SK-N-SH (cell line): ENCODE measurements at regions not wholly inside any gene's neighbourhood (a gene's known extent, or its start where the extent isn't known, plus 50 kb on each side); places are given as distances from the start of the nearest gene placed in this dataset.

ENCODE experiments used
- CTCF ChIA-PET: fragments of 300-600, 350-600 bp; formaldehyde crosslinking; extraction: SDS; loops from one replicate; lab custom pipeline; 2021; lab: Yijun Ruan, JAX
- POLR2A ChIA-PET: fragments of 350-600 bp; sonication (Branson Sonifier 250); formaldehyde crosslinking; extraction: SDS; loops from one replicate; lab custom pipeline; 2020; ENCODE audit warnings: antibody characterized with exemption, inconsistent platforms; lab: Yijun Ruan, JAX
- DNase-seq: peaks from one replicate; pipeline ENCODE4 v3.0.0; 2012
- H2AFZ ChIP-seq: fragments of 200-600 bp; sonication (generic); 2 replicates; pipeline ENCODE4 v1.8.1; 2016; ENCODE audit warnings: antibody characterized with exemption, mild to moderate bottlenecking, low read depth
- H3F3A ChIP-seq: fragments of 200-600 bp; sonication (generic); replicated peaks from 2 replicates; pipeline ENCODE3; 2016; ENCODE audit warnings: antibody characterized with exemption, mild to moderate bottlenecking; ENCODE audit not compliant: insufficient read depth
- H3K27ac ChIP-seq, 2 experiments: fragments of 200-500 bp in 1 of 2; fragments of 200-600 bp in 1 of 2; sonication (Bioruptor generic) in 1 of 2; sonication (generic), shearing (Covaris generic) in 1 of 2; 2 replicates each; pipeline versions ENCODE4 v1.5.1 to v1.6.1; 2014 to 2016; ENCODE audit warnings: low read depth in 2 of 2, inconsistent platforms in 1 of 2, low read length in 1 of 2, mild to moderate bottlenecking in 1 of 2, mixed read lengths in 1 of 2
- H3K27me3 ChIP-seq: fragments of 200-600 bp; sonication (generic), shearing (Covaris generic); 2 replicates; pipeline ENCODE4 v1.6.1; 2016; ENCODE audit warnings: mixed run types; ENCODE audit not compliant: insufficient read depth
- H3K36me3 ChIP-seq, 2 experiments: fragments of 200-500 bp in 1 of 2; fragments of 200-600 bp in 1 of 2; sonication (Bioruptor generic) in 1 of 2; sonication (generic) in 1 of 2; replicated peaks in 1 of 2; 2 replicates each; pipeline versions ENCODE3 to v1.5.1; 2014 to 2016; ENCODE audit warnings: low read length in 1 of 2, mild to moderate bottlenecking in 1 of 2; ENCODE audit not compliant: insufficient read depth in 2 of 2, control insufficient read depth in 1 of 2
- H3K4me1 ChIP-seq, 2 experiments: fragments of 200-500 bp in 1 of 2; fragments of 200-600 bp in 1 of 2; sonication (Bioruptor generic) in 1 of 2; sonication (generic), shearing (Covaris generic) in 1 of 2; 2 replicates each; pipeline versions ENCODE4 v1.5.1 to v1.6.1; 2014 to 2016; ENCODE audit warnings: low read depth in 1 of 2, low read length in 1 of 2, mixed run types in 1 of 2; ENCODE audit not compliant: insufficient read depth in 2 of 2, control insufficient read depth in 1 of 2
- H3K4me2 ChIP-seq: fragments of 200-600 bp; sonication (generic), shearing (Covaris generic); 2 replicates; pipeline ENCODE4 v1.6.1; 2017; ENCODE audit warnings: mixed run types
- H3K4me3 ChIP-seq, 2 experiments: fragments of 200-500 bp in 1 of 2; fragments of 200-600 bp in 1 of 2; sonication (Bioruptor generic) in 1 of 2; sonication (generic), shearing (Covaris generic) in 1 of 2; 2 replicates each; pipeline versions ENCODE4 v1.5.1 to v1.8.1; 2014 to 2016; ENCODE audit warnings: low read depth in 2 of 2, inconsistent platforms in 1 of 2, low read length in 1 of 2, mild to moderate bottlenecking in 1 of 2, mixed read lengths in 1 of 2, moderate library complexity in 1 of 2
- H3K79me2 ChIP-seq: fragments of 200-600 bp; sonication (generic); 2 replicates; pipeline ENCODE4 v1.8.1; 2017; ENCODE audit warnings: mild to moderate bottlenecking; ENCODE audit not compliant: insufficient read depth
- H3K9ac ChIP-seq: fragments of 200-600 bp; sonication (generic); 2 replicates; pipeline ENCODE4 v1.6.1; 2017; ENCODE audit warnings: mixed run types
- H3K9me2 ChIP-seq: fragments of 200-600 bp; sonication (generic); 2 replicates; pipeline ENCODE4 v1.6.1; 2017; ENCODE audit warnings: mixed run types
- H3K9me3 ChIP-seq: fragments of 200-600 bp; sonication (generic); 2 replicates; pipeline ENCODE4 v1.6.1; 2017; ENCODE audit warnings: mixed run types, mild to moderate bottlenecking, moderate library complexity
- H4K20me1 ChIP-seq: fragments of 200-600 bp; sonication (generic); 2 replicates; pipeline ENCODE4 v1.6.1; 2017; ENCODE audit warnings: mild to moderate bottlenecking, mixed run types; ENCODE audit not compliant: insufficient read depth
- GATA2 ChIP-seq: sonication (generic); formaldehyde crosslinking; IDR thresholded peaks from 2 replicates; pipeline ENCODE4 v1.5.0; 2020; ENCODE audit warnings: mild to moderate bottlenecking, missing genetic modification reagents
- JUND ChIP-seq: IDR thresholded peaks from 2 replicates; pipeline ENCODE4 v1.4.0; 2012
- MEF2A ChIP-seq: IDR thresholded peaks from 2 replicates; pipeline ENCODE4 v1.4.0; 2012; ENCODE audit warnings: low read depth, borderline replicate concordance
- MXI1 ChIP-seq: IDR thresholded peaks from 2 replicates; pipeline ENCODE4 v1.6.1; 2012; ENCODE audit warnings: mild to moderate bottlenecking, low read depth, low read length, improper control_type of control experiment
- RAD21 ChIP-seq: IDR thresholded peaks from 2 replicates; pipeline ENCODE4 v1.6.1; 2012; ENCODE audit warnings: mild to moderate bottlenecking, low read length
- SIN3A ChIP-seq: IDR thresholded peaks from 2 replicates; pipeline ENCODE4 v1.6.1; 2012; ENCODE audit warnings: low read depth, mild to moderate bottlenecking, low read length, moderate library complexity, borderline replicate concordance
- TEAD4 ChIP-seq: IDR thresholded peaks from 2 replicates; pipeline ENCODE4 v1.4.0; 2012; ENCODE audit warnings: mild to moderate bottlenecking, borderline replicate concordance; ENCODE audit not compliant: insufficient read depth
- YY1 ChIP-seq: IDR thresholded peaks from 2 replicates; pipeline ENCODE4 v1.4.0; 2012; ENCODE audit warnings: low read depth, mild to moderate bottlenecking
- WGBS: methylation state at CpG from one replicate; pipeline ENCODE4 v1.1.6; 2017; ENCODE audit warnings: low lambda C conversion rate; 5-methylcytosine and 5-hydroxymethylcytosine counted together
- TF ChIP-seq, protein P1 (sequence below): IDR thresholded peaks from 2 replicates; pipeline ENCODE4 v1.4.0; 2012; ENCODE audit warnings: low read depth, borderline replicate concordance
- TF ChIP-seq, protein P2 (sequence below): IDR thresholded peaks from 2 replicates; pipeline ENCODE4 v1.6.1; 2012; ENCODE audit warnings: mild to moderate bottlenecking, low read depth, low read length, moderate library complexity
- TF ChIP-seq, protein P3 (sequence below): fragments of 150-350 bp; IDR thresholded peaks from 2 replicates; pipeline ENCODE4 v1.6.1; 2017; ENCODE audit warnings: antibody characterized with exemption, low read length, low read depth, borderline replicate concordance

DNA sequence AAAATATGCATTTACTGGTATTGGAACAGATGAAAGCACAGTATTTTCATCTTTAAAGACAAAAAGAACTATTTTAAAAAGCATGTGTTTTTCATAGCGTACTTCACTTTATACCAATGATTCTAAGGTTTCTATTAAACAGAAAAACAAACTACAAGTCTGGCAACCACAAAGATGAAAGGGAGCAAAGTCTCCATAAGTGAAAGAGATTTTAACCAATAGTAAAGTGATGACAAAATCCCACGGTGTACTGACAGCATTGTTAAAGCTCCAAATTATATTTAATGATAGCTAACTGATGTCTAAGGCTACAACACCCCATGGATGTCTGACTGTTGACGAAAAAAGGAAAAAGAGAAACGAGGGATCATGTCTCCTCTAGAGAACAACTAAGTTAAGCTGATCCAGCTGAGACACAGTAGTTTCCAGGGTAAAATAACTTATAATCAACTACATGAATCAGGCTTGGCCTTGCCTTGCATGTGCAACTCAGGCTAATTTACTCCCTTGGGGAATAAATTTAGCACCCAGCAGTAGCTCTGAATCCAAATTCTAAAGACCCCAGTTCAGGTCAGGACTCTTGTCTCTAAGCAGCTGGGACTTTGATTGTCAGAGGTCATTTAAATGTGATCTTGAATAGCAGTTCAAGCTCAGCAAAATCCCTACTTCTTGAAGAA lies 56.0 kb upstream of the TAB2 start:
- WGBS = 65% methylated on average over 4 of the region's 4 CpGs
- Histone ChIP-seq H3K79me2 (no peaks in the 10 kb centered on the region), H3K9me3 (no peaks in the 10 kb centered on the region), H3K4me3 (no peak overlapping the region), H3K4me2 (no peak overlapping the region), H3K27ac (no peak overlapping the region), H3K4me1 (no peaks in the 10 kb centered on the region; a peak in 1 of 4 replicates), H3K36me3 (no peaks in the 10 kb centered on the region), H3K9me2 (no peaks in the 10 kb centered on the region), H2AFZ (no peak overlapping the region), H4K20me1 (no peaks in the 10 kb centered on the region), H3F3A (no peaks in the 10 kb centered on the region), H3K27me3 (no peaks in the 10 kb centered on the region), H3K9ac (no peak overlapping the region)
- TF ChIP-seq MEF2A (no peak), TEAD4 (no peak), JUND (no peak), RAD21 (no peak), GATA2 (CRISPR knock-in tag) (no peak), YY1 (no peak), MXI1 (no peak), SIN3A (no peak)
- TF ChIP-seq, protein P1, sequence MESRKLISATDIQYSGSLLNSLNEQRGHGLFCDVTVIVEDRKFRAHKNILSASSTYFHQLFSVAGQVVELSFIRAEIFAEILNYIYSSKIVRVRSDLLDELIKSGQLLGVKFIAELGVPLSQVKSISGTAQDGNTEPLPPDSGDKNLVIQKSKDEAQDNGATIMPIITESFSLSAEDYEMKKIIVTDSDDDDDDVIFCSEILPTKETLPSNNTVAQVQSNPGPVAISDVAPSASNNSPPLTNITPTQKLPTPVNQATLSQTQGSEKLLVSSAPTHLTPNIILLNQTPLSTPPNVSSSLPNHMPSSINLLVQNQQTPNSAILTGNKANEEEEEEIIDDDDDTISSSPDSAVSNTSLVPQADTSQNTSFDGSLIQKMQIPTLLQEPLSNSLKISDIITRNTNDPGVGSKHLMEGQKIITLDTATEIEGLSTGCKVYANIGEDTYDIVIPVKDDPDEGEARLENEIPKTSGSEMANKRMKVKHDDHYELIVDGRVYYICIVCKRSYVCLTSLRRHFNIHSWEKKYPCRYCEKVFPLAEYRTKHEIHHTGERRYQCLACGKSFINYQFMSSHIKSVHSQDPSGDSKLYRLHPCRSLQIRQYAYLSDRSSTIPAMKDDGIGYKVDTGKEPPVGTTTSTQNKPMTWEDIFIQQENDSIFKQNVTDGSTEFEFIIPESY = no peak
- TF ChIP-seq, protein P2, sequence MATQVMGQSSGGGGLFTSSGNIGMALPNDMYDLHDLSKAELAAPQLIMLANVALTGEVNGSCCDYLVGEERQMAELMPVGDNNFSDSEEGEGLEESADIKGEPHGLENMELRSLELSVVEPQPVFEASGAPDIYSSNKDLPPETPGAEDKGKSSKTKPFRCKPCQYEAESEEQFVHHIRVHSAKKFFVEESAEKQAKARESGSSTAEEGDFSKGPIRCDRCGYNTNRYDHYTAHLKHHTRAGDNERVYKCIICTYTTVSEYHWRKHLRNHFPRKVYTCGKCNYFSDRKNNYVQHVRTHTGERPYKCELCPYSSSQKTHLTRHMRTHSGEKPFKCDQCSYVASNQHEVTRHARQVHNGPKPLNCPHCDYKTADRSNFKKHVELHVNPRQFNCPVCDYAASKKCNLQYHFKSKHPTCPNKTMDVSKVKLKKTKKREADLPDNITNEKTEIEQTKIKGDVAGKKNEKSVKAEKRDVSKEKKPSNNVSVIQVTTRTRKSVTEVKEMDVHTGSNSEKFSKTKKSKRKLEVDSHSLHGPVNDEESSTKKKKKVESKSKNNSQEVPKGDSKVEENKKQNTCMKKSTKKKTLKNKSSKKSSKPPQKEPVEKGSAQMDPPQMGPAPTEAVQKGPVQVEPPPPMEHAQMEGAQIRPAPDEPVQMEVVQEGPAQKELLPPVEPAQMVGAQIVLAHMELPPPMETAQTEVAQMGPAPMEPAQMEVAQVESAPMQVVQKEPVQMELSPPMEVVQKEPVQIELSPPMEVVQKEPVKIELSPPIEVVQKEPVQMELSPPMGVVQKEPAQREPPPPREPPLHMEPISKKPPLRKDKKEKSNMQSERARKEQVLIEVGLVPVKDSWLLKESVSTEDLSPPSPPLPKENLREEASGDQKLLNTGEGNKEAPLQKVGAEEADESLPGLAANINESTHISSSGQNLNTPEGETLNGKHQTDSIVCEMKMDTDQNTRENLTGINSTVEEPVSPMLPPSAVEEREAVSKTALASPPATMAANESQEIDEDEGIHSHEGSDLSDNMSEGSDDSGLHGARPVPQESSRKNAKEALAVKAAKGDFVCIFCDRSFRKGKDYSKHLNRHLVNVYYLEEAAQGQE = no peak
- TF ChIP-seq, protein P3, sequence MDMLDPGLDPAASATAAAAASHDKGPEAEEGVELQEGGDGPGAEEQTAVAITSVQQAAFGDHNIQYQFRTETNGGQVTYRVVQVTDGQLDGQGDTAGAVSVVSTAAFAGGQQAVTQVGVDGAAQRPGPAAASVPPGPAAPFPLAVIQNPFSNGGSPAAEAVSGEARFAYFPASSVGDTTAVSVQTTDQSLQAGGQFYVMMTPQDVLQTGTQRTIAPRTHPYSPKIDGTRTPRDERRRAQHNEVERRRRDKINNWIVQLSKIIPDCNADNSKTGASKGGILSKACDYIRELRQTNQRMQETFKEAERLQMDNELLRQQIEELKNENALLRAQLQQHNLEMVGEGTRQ = no peak
- POLR2A ChIA-PET = no interaction called here
- CTCF ChIA-PET = interaction anchor here (1.1 to 1.4 kb wide), 2 partner anchors 13 to 62 kb away, joined by 3 read pairs; no protein-coding TSS in a partner anchor
- no peak for DNase-seq
